Stimulated activated CD4-positive, alpha-beta T cell treated with anti-CD3 and anti-CD28 coated beads, Interleukin-4, amount 100 ng/mL, for 48 hours (primary cell): ENCODE measurements at regions not wholly inside any gene's neighbourhood (a gene's known extent, or its start where the extent isn't known, plus 50 kb on each side); places are given as distances from the start of the nearest gene placed in this dataset.
"Not testable (repeated sequence)": the region's sequence is repeated elsewhere in the genome, so short reads cannot be mapped to it uniquely, and the experiment has no call there.

ENCODE experiments used
- DNase-seq, 2 donors: peaks; one replicate each; pipeline ENCODE4 v3.0.0-alpha.2; 2020; ENCODE audit warnings: low read depth in 2 of 2

GRCh38 chr2:22110244-22110651 is 986.5 kb downstream of the TDRD15 start:
- DNase-seq: no peak

GRCh38 chr2:22124003-22124402 is 1000.2 kb downstream of the TDRD15 start:
- DNase-seq: no peak

- DNase-seq: no peak
These were observed 1002.3 kb downstream of the TDRD15 start for GRCh38 chr2:22126106-22126505.

- no peak for DNase-seq
These were observed 1003.2 kb downstream of the TDRD15 start for GRCh38 chr2:22126978-22127377.

GRCh38 chr2:22134421-22134820 is 1010.7 kb downstream of the TDRD15 start:
- DNase-seq: no peak

GRCh38 chr2:22136446-22136845 is 1012.7 kb downstream of the TDRD15 start:
- no peak for DNase-seq

- DNase-seq: no peak
These were observed 1020.1 kb downstream of the TDRD15 start for GRCh38 chr2:22143840-22144239.

- DNase-seq: no peak
These were observed 1030.3 kb downstream of the TDRD15 start for GRCh38 chr2:22153931-22154613.

GRCh38 chr2:22156661-22157060 is 1032.9 kb downstream of the TDRD15 start:
- not testable (repeated sequence) for DNase-seq

GRCh38 chr2:22167256-22167655 is 1043.5 kb downstream of the TDRD15 start:
- DNase-seq: no peak

- no peak for DNase-seq
These were observed 1051.2 kb downstream of the TDRD15 start for GRCh38 chr2:22175003-22175402.

GRCh38 chr2:22185251-22185650 is 1061.5 kb downstream of the TDRD15 start:
- DNase-seq: no peak

- not testable (repeated sequence) for DNase-seq
These were observed 1062.6 kb downstream of the TDRD15 start for GRCh38 chr2:22186261-22186828.

- DNase-seq: no peak
These were observed 1066.2 kb downstream of the TDRD15 start for GRCh38 chr2:22189893-22190480.

- no peak for DNase-seq
These were observed 1070.5 kb downstream of the TDRD15 start for GRCh38 chr2:22194218-22194617.

- no peak for DNase-seq
These were observed 1073.0 kb downstream of the TDRD15 start for GRCh38 chr2:22196806-22197205.

- DNase-seq: no peak
These were observed 1074.9 kb downstream of the TDRD15 start for GRCh38 chr2:22198381-22199283.

- no peak for DNase-seq
These were observed 1076.2 kb downstream of the TDRD15 start for GRCh38 chr2:22199994-22200393.

GRCh38 chr2:22209545-22209944 is 1085.8 kb downstream of the TDRD15 start:
- no peak for DNase-seq

- DNase-seq: no peak
These were observed 1089.5 kb downstream of the TDRD15 start for GRCh38 chr2:22213237-22213636.

GRCh38 chr2:22215517-22215916 is 1091.7 kb downstream of the TDRD15 start:
- no peak for DNase-seq

GRCh38 chr2:22217881-22218280 is 1094.1 kb downstream of the TDRD15 start:
- DNase-seq: no peak
